ENCODE measurements at regions not wholly inside any gene's neighbourhood (a gene's known extent, or its start where the extent isn't known, plus 50 kb on each side); places are given as distances from the start of the nearest gene placed in this dataset.

DNA sequence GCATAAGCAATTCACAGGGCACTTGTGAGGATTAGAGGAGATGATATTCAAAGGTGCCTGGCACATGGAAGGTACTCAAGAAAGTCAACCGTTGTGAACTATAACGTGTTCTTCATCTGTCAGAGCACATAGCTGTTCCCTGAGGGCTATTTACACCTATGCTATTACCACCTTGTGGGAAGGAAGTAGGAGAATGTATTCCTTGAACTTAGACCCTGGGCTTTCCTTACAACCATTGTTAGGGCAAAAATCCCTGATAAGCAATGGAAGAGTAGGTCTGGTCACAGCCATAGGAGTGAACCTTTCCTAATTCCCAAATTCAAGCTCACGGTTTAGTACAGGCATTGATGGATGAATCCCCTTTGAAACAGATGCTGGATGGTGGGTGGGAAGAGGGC lies 188.6 kb downstream of the HAPSTR1 start:
- DNase-seq: no peak
- Mint-ChIP-seq H3K36me3 (no peaks in the 10 kb centered on the region), H3K4me3 (no peak overlapping the region), H3K27ac (no peak overlapping the region), H3K4me1 (no peaks in the 10 kb centered on the region), H3K27me3 (no peaks in the 10 kb centered on the region), H3K9me3 (no peaks in the 10 kb centered on the region)

DNA sequence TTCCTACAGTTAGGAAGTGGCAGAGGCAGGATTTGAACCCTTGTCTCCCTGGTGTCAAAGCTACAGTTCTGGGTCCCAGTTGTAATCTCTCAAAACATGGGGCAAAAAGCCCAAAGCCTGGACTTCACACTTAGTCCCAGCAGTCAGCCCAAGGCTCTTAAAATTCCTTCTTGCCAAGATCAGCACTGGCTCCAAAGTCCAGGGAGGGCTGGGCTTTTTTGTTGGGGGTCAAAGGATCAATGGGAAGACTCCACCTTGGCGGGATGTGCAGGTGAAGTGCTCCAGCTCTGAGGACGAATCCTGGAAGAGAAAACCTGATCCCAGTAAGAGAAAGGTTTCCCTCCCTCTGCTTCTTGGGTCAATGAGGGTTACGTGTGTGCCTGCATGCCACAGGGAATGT lies 195.5 kb downstream of the HAPSTR1 start:
- H3K4me1 Mint-ChIP-seq: no peaks in the 10 kb centered on the region
- H3K36me3 Mint-ChIP-seq: no peaks in the 10 kb centered on the region
- no peaks in the 10 kb centered on the region for H3K27me3 Mint-ChIP-seq
- peaks cover 3% of the 10 kb centered on the region for H3K9me3 Mint-ChIP-seq
- no peak for DNase-seq
- no peak overlapping the region for H3K27ac Mint-ChIP-seq
- H3K4me3 Mint-ChIP-seq: no peak overlapping the region

DNA sequence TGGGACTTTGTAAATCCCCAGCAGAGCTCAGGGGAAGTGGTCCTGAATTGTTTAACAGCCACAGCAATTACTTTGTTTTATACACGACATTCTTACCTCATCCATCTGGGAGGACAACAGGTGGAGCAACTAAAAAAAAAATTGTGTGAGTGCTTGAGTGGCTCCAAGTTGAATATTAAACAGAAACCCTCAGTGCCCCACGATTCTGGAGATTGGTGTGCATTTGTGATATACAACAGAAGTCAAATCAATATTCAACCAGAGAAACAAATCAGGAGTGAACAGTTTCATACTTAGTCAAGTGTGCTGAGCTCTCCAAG lies 204.8 kb downstream of the HAPSTR1 start:
- no peak for DNase-seq
- Mint-ChIP-seq H3K27me3 (peaks cover 8% of the 10 kb centered on the region), H3K27ac (no peak overlapping the region), H3K36me3 (no peaks in the 10 kb centered on the region), H3K4me3 (no peak overlapping the region), H3K4me1 (no peaks in the 10 kb centered on the region), H3K9me3 (peaks cover 2% of the 10 kb centered on the region)

DNA sequence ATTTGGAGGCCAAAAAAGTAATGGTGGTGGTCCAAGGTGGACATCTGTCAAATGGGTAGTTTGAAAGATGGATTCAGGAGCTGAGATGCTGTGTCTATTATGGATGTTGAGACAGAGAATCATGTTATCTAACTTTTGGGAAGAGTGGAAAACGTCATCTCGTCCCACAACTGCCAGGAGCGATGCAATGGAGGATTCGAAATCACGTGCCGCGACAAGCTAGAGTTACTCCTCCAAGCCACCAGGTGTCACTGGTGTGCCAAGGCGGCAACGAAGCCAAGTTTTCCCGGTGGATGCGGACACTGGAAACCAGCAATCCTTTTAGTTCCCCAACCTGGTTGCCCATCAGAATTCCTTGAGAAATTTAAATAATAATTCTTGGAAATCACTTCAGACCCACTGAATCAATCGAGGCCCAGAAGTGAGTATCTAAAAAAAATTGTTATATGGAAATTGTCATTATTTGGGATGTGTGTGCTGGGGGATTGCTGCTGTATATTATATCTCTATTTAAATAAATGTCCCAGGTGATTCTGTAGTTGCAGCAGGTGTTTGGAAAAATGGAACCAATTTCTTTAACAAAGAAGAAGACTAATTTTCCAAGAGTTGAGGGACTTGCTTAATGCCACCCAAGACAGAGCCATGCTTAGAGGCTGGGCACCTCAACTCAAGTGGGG lies 206.1 kb downstream of the HAPSTR1 start:
- Mint-ChIP-seq H3K27me3 (peaks cover 12% of the 10 kb centered on the region), H3K36me3 (no peaks in the 10 kb centered on the region), H3K4me1 (no peaks in the 10 kb centered on the region), H3K4me3 (no peak overlapping the region), H3K27ac (no peak overlapping the region), H3K9me3 (peaks cover under 1% of the 10 kb centered on the region)
- DNase-seq: peak; percentile 2

DNA sequence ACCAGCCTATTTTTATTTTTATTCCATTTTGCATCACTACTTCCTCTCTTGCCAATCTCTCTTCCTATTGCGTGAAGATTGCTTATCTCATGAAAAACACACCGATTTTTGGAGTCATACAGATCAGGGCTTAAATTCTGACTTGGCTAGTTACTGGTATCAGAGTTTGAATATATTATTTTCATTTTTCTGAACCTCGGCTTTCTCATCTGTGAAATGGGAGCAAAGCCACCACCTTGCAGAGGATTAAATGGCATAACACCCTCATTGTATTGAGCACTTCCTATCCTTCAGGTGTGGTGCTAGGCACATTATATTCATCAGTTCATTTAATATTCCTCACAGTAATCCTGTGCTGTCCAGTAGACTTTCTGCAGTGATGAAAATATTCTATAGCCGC lies 208.8 kb downstream of the HAPSTR1 start:
- Mint-ChIP-seq H3K27ac (no peak overlapping the region), H3K36me3 (no peaks in the 10 kb centered on the region), H3K4me1 (no peaks in the 10 kb centered on the region), H3K4me3 (no peak overlapping the region), H3K9me3 (peaks cover 4% of the 10 kb centered on the region), H3K27me3 (peaks cover 12% of the 10 kb centered on the region)
- no peak for DNase-seq

DNA sequence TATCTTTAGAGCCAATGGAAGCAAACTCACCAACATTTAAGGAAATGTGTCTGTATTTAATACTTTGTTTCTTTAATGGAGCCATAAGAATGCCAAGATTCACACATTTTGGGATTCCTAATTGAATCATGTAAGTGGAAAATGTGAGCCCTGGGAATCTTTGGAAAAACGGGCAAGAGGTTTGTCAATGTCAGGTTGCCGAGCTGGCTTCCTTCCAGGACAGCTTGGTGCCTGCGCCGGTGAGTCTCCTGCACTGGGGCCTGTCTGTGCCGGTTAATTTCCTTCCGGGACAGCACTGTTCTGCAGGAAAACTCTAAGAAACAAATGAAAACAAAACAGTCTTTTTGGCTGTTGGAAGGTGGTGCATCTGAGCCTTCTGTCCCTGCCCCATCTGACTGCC lies 210.6 kb downstream of the HAPSTR1 start:
- Mint-ChIP-seq H3K4me1 (no peaks in the 10 kb centered on the region), H3K9me3 (peaks cover 4% of the 10 kb centered on the region), H3K36me3 (no peaks in the 10 kb centered on the region), H3K4me3 (no peak overlapping the region), H3K27me3 (peaks cover 9% of the 10 kb centered on the region), H3K27ac (no peak overlapping the region)
- no peak for DNase-seq

DNA sequence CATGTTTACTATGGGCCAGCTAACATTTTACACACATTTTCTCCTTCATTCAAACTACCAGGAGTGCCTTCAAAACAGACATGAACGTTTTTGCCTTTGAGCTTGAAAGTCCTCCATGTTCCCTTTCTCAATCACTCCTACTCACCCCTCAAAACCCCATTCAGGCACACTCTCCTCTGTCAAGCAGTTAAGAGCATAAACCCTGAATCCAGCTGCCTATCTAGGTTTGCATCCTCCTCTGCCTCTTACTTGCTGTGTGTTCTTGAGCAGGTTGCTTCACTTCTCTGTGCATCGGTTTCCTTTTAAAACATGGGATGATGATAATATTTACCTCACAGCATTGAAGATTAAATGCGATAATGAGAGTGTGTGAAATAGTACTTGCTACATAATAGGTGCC lies 215.3 kb downstream of the HAPSTR1 start:
- Mint-ChIP-seq H3K4me3 (no peak overlapping the region), H3K27me3 (peaks cover 4% of the 10 kb centered on the region), H3K27ac (no peak overlapping the region), H3K36me3 (no peaks in the 10 kb centered on the region), H3K9me3 (peaks cover 4% of the 10 kb centered on the region), H3K4me1 (no peaks in the 10 kb centered on the region)
- DNase-seq: no peak

DNA sequence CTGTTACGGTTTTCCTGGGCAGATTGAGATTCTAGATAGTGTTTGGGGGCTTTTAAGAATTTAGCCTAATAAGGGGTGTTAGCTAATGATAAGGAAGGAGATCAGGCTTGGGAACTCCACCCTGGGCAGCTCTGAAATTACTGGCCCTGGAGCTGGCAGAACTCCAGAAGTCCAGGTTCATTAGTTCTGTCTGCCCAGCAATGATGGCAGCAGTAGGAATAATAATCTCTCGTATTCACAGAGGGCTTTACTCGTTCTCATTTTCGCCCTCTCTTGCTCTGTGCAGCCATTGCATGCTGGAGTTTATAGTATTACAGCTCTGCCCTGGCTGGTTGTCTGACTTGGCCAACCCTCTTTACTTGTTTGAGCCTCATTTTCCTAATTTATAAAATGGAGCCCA lies 216.0 kb downstream of the HAPSTR1 start:
- H3K9me3 Mint-ChIP-seq: peaks cover 4% of the 10 kb centered on the region
- H3K27ac Mint-ChIP-seq: no peak overlapping the region
- H3K27me3 Mint-ChIP-seq: peaks cover 2% of the 10 kb centered on the region
- H3K4me1 Mint-ChIP-seq: no peaks in the 10 kb centered on the region
- H3K36me3 Mint-ChIP-seq: no peaks in the 10 kb centered on the region
- no peak overlapping the region for H3K4me3 Mint-ChIP-seq
- no peak for DNase-seq

DNA sequence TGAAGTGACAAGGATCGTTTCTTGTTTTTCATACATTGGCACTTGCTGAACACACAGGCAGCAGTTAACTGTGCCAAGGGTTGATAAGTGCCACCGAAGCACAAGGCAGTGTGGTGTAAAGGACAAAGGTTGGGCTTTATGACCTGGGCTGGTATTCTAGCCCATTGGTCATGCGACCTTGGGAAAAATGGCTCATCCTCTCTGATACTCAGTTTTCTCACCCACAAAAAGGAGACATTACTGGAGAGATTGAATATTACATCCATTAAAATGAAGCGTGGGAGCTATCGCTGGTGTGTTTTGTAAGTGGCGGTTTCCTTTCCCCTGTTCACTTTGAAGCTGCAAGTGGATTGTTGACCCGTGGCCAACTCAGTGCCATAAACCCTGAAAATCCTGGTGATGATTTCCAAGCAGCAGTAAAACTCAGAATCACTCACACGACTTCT lies 216.9 kb downstream of the HAPSTR1 start:
- no peaks in the 10 kb centered on the region for H3K4me1 Mint-ChIP-seq
- no peaks in the 10 kb centered on the region for H3K36me3 Mint-ChIP-seq
- H3K9me3 Mint-ChIP-seq: no peaks in the 10 kb centered on the region
- no peak overlapping the region for H3K27ac Mint-ChIP-seq
- H3K4me3 Mint-ChIP-seq: no peak overlapping the region
- no peak for DNase-seq
- H3K27me3 Mint-ChIP-seq: peaks cover 2% of the 10 kb centered on the region

DNA sequence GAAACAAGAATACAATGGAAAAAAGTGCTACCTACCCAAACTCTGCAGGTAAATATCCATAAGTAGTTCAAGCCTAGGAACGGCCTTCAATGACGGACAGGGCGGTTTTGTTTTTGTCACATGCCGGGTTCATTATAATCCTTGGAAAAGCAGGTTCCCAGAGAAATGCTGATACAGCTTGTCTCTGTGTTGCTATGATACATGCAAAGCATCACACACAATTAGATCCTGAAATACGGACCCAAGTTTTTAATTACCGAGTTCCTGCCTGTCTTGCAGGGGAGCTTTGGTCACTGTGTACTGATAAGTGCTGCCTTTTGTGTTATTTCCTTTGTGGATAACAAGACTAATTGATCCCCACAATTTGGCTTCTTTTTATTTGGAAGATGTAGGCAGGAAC lies 217.4 kb downstream of the HAPSTR1 start:
- peaks cover 2% of the 10 kb centered on the region for H3K27me3 Mint-ChIP-seq
- no peaks in the 10 kb centered on the region for H3K4me1 Mint-ChIP-seq
- H3K27ac Mint-ChIP-seq: no peak overlapping the region
- H3K9me3 Mint-ChIP-seq: no peaks in the 10 kb centered on the region
- H3K36me3 Mint-ChIP-seq: no peaks in the 10 kb centered on the region
- DNase-seq: no peak
- no peak overlapping the region for H3K4me3 Mint-ChIP-seq

DNA sequence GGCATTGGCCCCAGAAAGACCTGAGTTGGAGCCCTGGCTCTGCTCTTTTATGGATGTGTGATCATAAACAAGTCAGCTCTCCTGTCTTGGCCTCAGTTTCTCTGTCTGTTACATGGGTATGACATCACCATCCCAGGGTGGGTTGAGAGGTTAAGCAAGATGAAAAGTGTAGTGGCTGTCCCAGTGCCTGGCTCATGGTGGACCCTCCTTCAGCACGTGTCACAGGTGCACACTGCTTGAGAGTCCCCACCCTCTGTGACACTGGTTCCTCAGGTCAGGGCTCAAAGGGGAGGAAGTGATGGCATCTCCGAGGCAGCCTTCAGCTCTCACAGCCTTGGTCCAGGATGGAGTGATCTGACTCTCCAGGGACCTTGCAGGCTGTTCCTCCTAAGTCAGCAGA lies 218.4 kb downstream of the HAPSTR1 start:
- Mint-ChIP-seq H3K27me3 (peaks cover 2% of the 10 kb centered on the region), H3K4me3 (no peak overlapping the region), H3K9me3 (no peaks in the 10 kb centered on the region), H3K27ac (no peak overlapping the region), H3K4me1 (no peaks in the 10 kb centered on the region), H3K36me3 (no peaks in the 10 kb centered on the region)
- no peak for DNase-seq

DNA sequence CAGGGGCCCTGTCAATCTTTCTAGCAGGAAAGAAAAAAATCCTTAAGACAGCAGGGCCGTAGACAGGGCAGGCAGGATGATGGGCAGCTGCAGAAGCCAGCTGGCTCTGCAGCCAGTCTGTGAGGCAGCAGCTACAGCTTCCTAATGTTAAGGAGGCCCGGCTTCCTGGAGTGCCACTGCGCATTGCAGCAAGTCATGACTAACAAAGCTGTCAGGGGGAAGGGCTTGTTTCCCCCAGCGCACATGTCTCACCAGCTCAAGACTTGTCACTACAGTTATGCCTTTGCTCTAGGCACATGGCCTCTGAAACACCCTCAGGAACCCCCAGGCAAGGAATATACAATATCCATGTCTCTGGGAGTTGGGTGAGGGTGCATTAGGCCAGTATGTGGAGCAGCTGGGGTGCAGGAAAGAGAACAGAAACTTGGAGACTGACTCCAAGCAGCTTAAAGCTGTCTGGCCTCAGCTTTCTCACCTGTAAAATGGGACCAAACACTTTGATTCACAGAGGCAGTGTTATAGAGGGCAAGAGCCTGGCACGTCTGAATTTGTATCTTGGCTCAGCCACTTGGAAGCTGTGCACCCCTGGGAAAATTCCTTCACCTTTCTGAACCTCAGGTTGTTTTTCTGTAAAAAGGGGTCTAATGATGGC lies 220.0 kb downstream of the HAPSTR1 start:
- no peaks in the 10 kb centered on the region for H3K36me3 Mint-ChIP-seq
- no peak overlapping the region for H3K4me3 Mint-ChIP-seq
- H3K9me3 Mint-ChIP-seq: peaks cover 3% of the 10 kb centered on the region
- H3K4me1 Mint-ChIP-seq: no peaks in the 10 kb centered on the region
- DNase-seq: no peak
- peaks cover 2% of the 10 kb centered on the region for H3K27me3 Mint-ChIP-seq
- no peak overlapping the region for H3K27ac Mint-ChIP-seq

DNA sequence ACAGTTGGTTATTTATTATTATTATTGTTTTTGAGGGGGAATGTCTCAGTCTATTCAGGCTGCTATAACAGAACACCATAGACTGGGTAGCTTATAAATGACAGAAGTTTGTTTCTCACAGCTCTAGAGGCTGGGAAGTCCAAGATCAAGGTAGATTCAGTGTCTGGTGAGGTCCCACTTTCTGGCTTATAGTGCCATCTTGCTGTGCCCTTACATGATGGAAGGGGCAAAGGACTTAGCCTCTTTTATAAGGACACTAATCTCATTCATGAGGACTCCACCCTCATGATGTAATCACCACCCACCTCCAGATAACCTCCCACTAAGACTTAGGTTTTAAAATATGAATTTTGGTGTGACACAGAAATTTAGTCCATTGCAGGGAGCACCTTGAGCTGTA lies 224.6 kb downstream of the HAPSTR1 start:
- H3K9me3 Mint-ChIP-seq: peaks cover 12% of the 10 kb centered on the region
- H3K27me3 Mint-ChIP-seq: peaks cover 5% of the 10 kb centered on the region
- no peaks in the 10 kb centered on the region for H3K36me3 Mint-ChIP-seq
- H3K4me3 Mint-ChIP-seq: no peak overlapping the region
- H3K27ac Mint-ChIP-seq: no peak overlapping the region
- DNase-seq: no peak
- no peaks in the 10 kb centered on the region for H3K4me1 Mint-ChIP-seq

DNA sequence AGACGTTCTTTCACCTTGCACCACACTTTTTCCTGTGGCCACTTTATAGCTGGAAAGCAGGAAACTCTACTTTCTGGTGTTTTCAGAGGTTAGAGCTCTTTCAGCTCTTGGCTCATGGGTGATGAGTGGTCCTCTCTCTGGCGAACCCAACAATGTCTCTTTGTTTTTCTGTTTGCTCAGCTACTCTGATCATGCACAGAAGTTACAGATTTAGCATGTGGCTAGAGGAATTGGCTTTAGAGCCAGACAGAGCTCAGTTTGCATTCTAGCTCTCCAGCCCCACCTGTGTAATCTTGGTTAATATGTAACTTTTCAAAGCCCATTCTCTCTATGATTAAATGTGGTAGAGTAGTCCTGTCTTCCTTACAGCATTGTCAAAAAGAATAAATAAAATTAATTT lies 225.2 kb downstream of the HAPSTR1 start:
- Mint-ChIP-seq H3K9me3 (peaks cover 12% of the 10 kb centered on the region), H3K4me3 (no peak overlapping the region)
- DNase-seq: no peak

DNA sequence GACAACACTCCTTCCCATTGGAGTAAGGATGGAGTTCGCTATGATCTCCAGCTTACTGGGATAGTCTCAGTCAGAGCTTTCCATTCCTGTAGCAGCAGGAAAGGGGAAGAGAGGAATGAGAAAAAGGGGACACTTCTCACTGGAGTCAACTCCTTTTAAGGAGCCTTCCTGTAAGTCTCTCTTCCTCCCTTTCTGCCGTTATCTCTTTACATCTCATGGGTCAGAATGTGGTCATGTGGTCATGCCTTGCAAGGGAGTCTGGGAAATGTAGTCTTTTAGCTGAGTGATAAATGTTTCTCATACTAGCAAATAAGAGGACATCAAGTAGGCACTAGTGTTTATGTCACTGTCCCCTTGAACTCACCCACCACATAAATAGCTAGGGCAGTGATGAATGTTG lies 227.3 kb downstream of the HAPSTR1 start:
- peaks cover 5% of the 10 kb centered on the region for H3K27me3 Mint-ChIP-seq

More for the DNA sequence above, 225.2 kb downstream of the HAPSTR1 start:
- no peaks in the 10 kb centered on the region for H3K36me3 Mint-ChIP-seq
- H3K27me3 Mint-ChIP-seq: peaks cover 5% of the 10 kb centered on the region
- no peak overlapping the region for H3K27ac Mint-ChIP-seq
- no peaks in the 10 kb centered on the region for H3K4me1 Mint-ChIP-seq

DNA sequence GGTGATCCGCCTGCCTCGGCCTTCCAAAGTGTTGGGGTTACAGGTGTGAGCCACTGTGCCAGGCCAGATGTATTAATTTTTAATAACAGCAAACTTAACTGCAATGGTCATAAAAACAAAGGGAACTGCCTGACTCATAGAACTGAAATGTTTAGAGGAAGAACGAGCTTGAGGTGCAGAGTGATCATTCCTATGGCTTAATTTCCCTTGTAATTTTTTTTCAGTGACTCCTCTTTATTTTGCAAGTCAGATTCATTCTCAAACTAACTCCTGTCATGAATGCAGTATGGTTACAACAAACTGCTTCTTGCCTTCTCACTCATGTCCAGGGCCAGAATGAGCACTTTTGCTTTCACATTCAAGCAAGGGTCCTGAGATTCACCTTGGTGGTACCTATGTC lies 231.3 kb downstream of the HAPSTR1 start:
- Mint-ChIP-seq H3K27me3 (peaks cover 8% of the 10 kb centered on the region), H3K36me3 (no peaks in the 10 kb centered on the region), H3K4me1 (no peaks in the 10 kb centered on the region), H3K4me3 (no peak overlapping the region), H3K27ac (no peak overlapping the region), H3K9me3 (peaks cover 9% of the 10 kb centered on the region)
- DNase-seq: no peak

More for the DNA sequence above, 227.3 kb downstream of the HAPSTR1 start:
- DNase-seq: no peak
- Mint-ChIP-seq H3K9me3 (peaks cover 12% of the 10 kb centered on the region), H3K27ac (no peak overlapping the region), H3K4me3 (no peak overlapping the region), H3K36me3 (no peaks in the 10 kb centered on the region), H3K4me1 (no peaks in the 10 kb centered on the region)
